ENCODE measurements at regions not wholly inside any gene's neighbourhood (a gene's known extent, or its start where the extent isn't known, plus 50 kb on each side); places are given as distances from the start of the nearest gene placed in this dataset.

- Histone ChIP-seq H3K9me3 (replicated peaks) (no peaks in the 10 kb centered on the region), H3K36me3 (no peaks in the 10 kb centered on the region), H3K27me3 (no peaks in the 10 kb centered on the region), H3K27ac (no peak overlapping the region), H3K4me3 (no peak overlapping the region), H3K4me1 (no peaks in the 10 kb centered on the region)
- no peak for DNase-seq
These were observed 105.8 kb upstream of the SELENOK start for GRCh38 chr3:53997476-53997875.

GRCh38 chr3:53996141-53996874 lies 104.6 kb upstream of the SELENOK start:
- Histone ChIP-seq H3K36me3 (no peaks in the 10 kb centered on the region), H3K27me3 (no peaks in the 10 kb centered on the region), H3K4me1 (no peaks in the 10 kb centered on the region), H3K4me3 (no peak overlapping the region), H3K9me3 (replicated peaks) (no peaks in the 10 kb centered on the region), H3K27ac (no peak overlapping the region)
- DNase-seq: no peak

GRCh38 chr3:53994986-53995603 lies 103.4 kb upstream of the SELENOK start:
- no peaks in the 10 kb centered on the region for H3K4me1 ChIP-seq
- no peak overlapping the region for H3K27ac ChIP-seq
- H3K9me3 ChIP-seq (replicated peaks): no peaks in the 10 kb centered on the region
- no peaks in the 10 kb centered on the region for H3K27me3 ChIP-seq
- H3K4me3 ChIP-seq: no peak overlapping the region
- no peak for DNase-seq
- H3K36me3 ChIP-seq: no peaks in the 10 kb centered on the region

GRCh38 chr3:53991240-53991639 lies 99.6 kb upstream of the SELENOK start:
- Histone ChIP-seq H3K4me1 (no peaks in the 10 kb centered on the region), H3K27me3 (no peaks in the 10 kb centered on the region), H3K9me3 (replicated peaks) (no peaks in the 10 kb centered on the region), H3K36me3 (no peaks in the 10 kb centered on the region), H3K27ac (no peak overlapping the region), H3K4me3 (no peak overlapping the region)
- DNase-seq: no peak

GRCh38 chr3:53989946-53990345 lies 98.3 kb upstream of the SELENOK start:
- DNase-seq: no peak
- Histone ChIP-seq H3K27ac (no peak overlapping the region), H3K36me3 (no peaks in the 10 kb centered on the region), H3K27me3 (no peaks in the 10 kb centered on the region), H3K4me1 (no peaks in the 10 kb centered on the region), H3K9me3 (replicated peaks) (no peaks in the 10 kb centered on the region), H3K4me3 (no peak overlapping the region)

GRCh38 chr3:53989451-53989850 lies 97.8 kb upstream of the SELENOK start:
- no peak for DNase-seq
- no peak overlapping the region for H3K4me3 ChIP-seq
- no peaks in the 10 kb centered on the region for H3K36me3 ChIP-seq
- H3K4me1 ChIP-seq: no peaks in the 10 kb centered on the region
- no peaks in the 10 kb centered on the region for H3K27me3 ChIP-seq
- no peak overlapping the region for H3K27ac ChIP-seq
- no peaks in the 10 kb centered on the region for H3K9me3 ChIP-seq (replicated peaks)

GRCh38 chr3:53978386-53978785 lies 86.7 kb upstream of the SELENOK start:
- Histone ChIP-seq H3K9me3 (replicated peaks) (0 out of 2 replicates have a peak, but pooled peaks cover 3% of the 10 kb centered on the region), H3K27me3 (no peaks in the 10 kb centered on the region), H3K27ac (no peak overlapping the region), H3K4me1 (no peaks in the 10 kb centered on the region), H3K4me3 (no peak overlapping the region), H3K36me3 (no peaks in the 10 kb centered on the region)
- DNase-seq: no peak

GRCh38 chr3:53975382-53975781 lies 83.7 kb upstream of the SELENOK start:
- Histone ChIP-seq H3K9me3 (replicated peaks) (peaks cover 3% of the 10 kb centered on the region; the same call in 1 of the 2 replicates), H3K27ac (no peak overlapping the region), H3K36me3 (no peaks in the 10 kb centered on the region), H3K4me3 (no peak overlapping the region), H3K27me3 (no peaks in the 10 kb centered on the region), H3K4me1 (no peaks in the 10 kb centered on the region)
- DNase-seq: no peak

- Histone ChIP-seq H3K36me3 (no peaks in the 10 kb centered on the region), H3K4me1 (no peaks in the 10 kb centered on the region), H3K4me3 (no peak overlapping the region), H3K27me3 (no peaks in the 10 kb centered on the region), H3K9me3 (replicated peaks) (peaks cover 3% of the 10 kb centered on the region; the same call in 1 of the 2 replicates), H3K27ac (no peak overlapping the region)
- DNase-seq: peak in 1 of 2 experiments; percentile 11
These were observed 82.7 kb upstream of the SELENOK start for GRCh38 chr3:53974324-53974723.

GRCh38 chr3:53973905-53974304 lies 82.2 kb upstream of the SELENOK start:
- no peak for DNase-seq
- Histone ChIP-seq H3K27me3 (no peaks in the 10 kb centered on the region), H3K9me3 (replicated peaks) (peaks cover 3% of the 10 kb centered on the region; the same call in 1 of the 2 replicates), H3K4me3 (no peak overlapping the region), H3K4me1 (no peaks in the 10 kb centered on the region), H3K36me3 (no peaks in the 10 kb centered on the region), H3K27ac (no peak overlapping the region)

GRCh38 chr3:53970661-53971060 lies 79.0 kb upstream of the SELENOK start:
- H3K9me3 ChIP-seq (replicated peaks): peaks cover 3% of the 10 kb centered on the region; the same call in 1 of the 2 replicates
- H3K4me3 ChIP-seq: no peak overlapping the region
- H3K27me3 ChIP-seq: no peaks in the 10 kb centered on the region
- no peak overlapping the region for H3K27ac ChIP-seq
- DNase-seq: peak in 1 of 2 experiments; percentile 34
- no peaks in the 10 kb centered on the region for H3K36me3 ChIP-seq
- no peaks in the 10 kb centered on the region for H3K4me1 ChIP-seq

GRCh38 chr3:53969086-53969485 lies 77.4 kb upstream of the SELENOK start:
- Histone ChIP-seq H3K27ac (no peak overlapping the region), H3K4me1 (no peaks in the 10 kb centered on the region), H3K9me3 (replicated peaks) (peaks cover 3% of the 10 kb centered on the region; the same call in 1 of the 2 replicates), H3K36me3 (no peaks in the 10 kb centered on the region), H3K4me3 (no peak overlapping the region), H3K27me3 (no peaks in the 10 kb centered on the region)
- no peak for DNase-seq

- H3K4me3 ChIP-seq: no peak overlapping the region
- H3K27ac ChIP-seq: no peak overlapping the region
- no peak for DNase-seq
- no peaks in the 10 kb centered on the region for H3K4me1 ChIP-seq
- no peaks in the 10 kb centered on the region for H3K36me3 ChIP-seq
- H3K9me3 ChIP-seq (replicated peaks): no peaks in the 10 kb centered on the region
- no peaks in the 10 kb centered on the region for H3K27me3 ChIP-seq
These were observed 73.6 kb upstream of the SELENOK start for GRCh38 chr3:53965291-53965690.

GRCh38 chr3:53957831-53958230 lies 66.2 kb upstream of the SELENOK start:
- no peaks in the 10 kb centered on the region for H3K9me3 ChIP-seq (replicated peaks)
- no peak overlapping the region for H3K4me3 ChIP-seq
- H3K27ac ChIP-seq: no peak overlapping the region
- H3K36me3 ChIP-seq: no peaks in the 10 kb centered on the region
- H3K4me1 ChIP-seq: no peaks in the 10 kb centered on the region
- no peaks in the 10 kb centered on the region for H3K27me3 ChIP-seq
- DNase-seq: no peak

- Histone ChIP-seq H3K4me3 (no peak overlapping the region), H3K27me3 (no peaks in the 10 kb centered on the region), H3K36me3 (no peaks in the 10 kb centered on the region), H3K27ac (no peak overlapping the region), H3K4me1 (no peaks in the 10 kb centered on the region), H3K9me3 (replicated peaks) (no peaks in the 10 kb centered on the region)
- DNase-seq: no peak
These were observed 64.9 kb upstream of the SELENOK start for GRCh38 chr3:53956586-53956985.

GRCh38 chr3:53949541-53949940 lies 57.9 kb upstream of the SELENOK start:
- Histone ChIP-seq H3K27me3 (no peaks in the 10 kb centered on the region), H3K27ac (no peak overlapping the region), H3K4me3 (no peak overlapping the region), H3K9me3 (replicated peaks) (no peaks in the 10 kb centered on the region), H3K36me3 (no peaks in the 10 kb centered on the region), H3K4me1 (no peaks in the 10 kb centered on the region)
- peak; percentile 22 to 43 for DNase-seq
